SKM-1 treated with dmso at 0.1 percent for 144 hours (cell line): ENCODE measurements at regions not wholly inside any gene's neighbourhood (a gene's known extent, or its start where the extent isn't known, plus 50 kb on each side); places are given as distances from the start of the nearest gene placed in this dataset.
"Not testable (repeated sequence)": the region's sequence is repeated elsewhere in the genome, so short reads cannot be mapped to it uniquely, and the experiment has no call there.

Experiments
- DNase-seq: peaks from one replicate; lab custom pipeline; 2025; ENCODE audit not compliant: unreplicated experiment; lab: John Stamatoyannopoulos, UW

DNA sequence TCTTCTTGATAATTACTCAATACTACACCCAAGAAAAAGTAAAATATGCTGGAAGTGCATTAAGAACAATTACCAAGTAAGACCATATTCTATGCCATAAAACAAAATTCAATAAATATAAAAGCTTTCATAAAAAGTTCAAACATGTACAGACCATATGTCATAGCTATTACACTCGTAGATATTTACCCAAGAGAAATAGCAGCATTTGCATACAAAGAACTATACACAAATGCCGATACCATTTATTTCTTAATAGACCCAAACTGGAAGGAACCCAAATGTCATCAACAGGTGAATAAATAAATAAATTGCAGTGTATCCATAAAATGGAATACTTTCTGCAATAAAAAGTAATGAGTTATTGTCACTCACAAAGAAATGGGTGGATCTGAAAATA is 78.3 kb upstream of the SLC16A7 start:
- DNase-seq = no peak

DNA sequence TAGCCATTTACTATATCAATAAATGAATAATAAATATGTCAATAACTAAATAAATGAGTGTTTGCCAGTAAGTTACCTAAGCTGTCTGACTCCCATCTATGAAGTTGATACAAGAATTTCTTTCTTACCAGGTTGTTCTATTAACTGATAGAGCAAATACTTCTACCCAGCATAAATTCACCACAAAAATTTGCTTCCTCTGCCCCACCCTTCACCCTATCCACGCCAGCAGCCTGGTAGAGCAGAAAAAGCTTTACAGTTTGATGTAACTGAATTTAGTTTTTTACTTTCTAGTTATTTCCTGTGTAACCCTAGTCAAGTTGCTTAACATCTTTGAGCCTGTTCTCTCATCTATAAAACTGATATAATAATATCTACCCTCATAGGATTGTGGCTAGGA is 94.9 kb upstream of the SLC16A7 start:
- no peak for DNase-seq

- no peak for DNase-seq
Observed at GRCh38 chr12:59500335-59500734, 95.5 kb upstream of the SLC16A7 start.

GRCh38 chr12:59499774-59500173 is 96.1 kb upstream of the SLC16A7 start:
- no peak for DNase-seq

DNA sequence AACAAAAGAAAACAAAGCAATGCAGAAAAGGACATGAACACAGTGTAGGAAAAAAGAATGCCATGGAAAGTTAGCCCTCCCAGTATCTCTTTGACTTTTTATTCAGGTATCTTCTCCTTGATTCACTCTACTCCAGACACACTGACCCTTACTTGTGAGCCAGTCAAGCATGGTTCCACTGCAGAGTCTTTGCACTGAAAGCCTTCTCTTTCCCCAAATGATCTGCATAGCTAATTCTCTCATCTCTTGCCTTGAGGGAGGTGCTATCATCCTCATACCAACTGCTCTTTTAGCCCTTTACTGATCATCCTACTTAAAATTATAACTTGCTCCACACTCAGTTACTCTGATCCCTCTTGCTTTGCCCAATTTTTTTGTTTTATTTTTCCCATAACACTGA is 101.2 kb upstream of the SLC16A7 start:
- no peak for DNase-seq

DNA sequence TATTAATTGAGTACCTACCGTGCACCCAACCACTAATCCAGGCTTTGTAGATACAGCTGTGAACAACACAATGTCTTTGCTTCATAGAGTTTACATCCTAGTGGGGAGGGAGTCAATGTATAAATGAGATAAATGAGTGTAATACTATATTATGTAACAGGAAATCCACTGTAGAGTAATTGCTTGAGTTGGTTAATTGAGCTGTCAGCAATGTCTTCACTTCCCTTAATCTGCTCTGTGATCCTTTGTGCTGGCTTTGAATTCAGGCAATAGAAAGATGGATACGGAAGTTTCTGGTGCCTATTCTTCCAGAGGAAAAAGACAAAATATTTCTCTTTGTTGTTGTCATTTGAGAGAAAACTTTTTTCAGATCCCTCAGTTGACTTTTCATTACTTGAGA is 104.0 kb upstream of the SLC16A7 start:
- no peak for DNase-seq

GRCh38 chr12:59486827-59487226 is 109.0 kb upstream of the SLC16A7 start:
- no peak for DNase-seq

- no peak for DNase-seq
Observed at GRCh38 chr12:59484575-59484974, 111.3 kb upstream of the SLC16A7 start.

GRCh38 chr12:59474236-59474635 is 121.6 kb upstream of the SLC16A7 start:
- DNase-seq = not testable (repeated sequence)

GRCh38 chr12:59472273-59472672 is 123.6 kb upstream of the SLC16A7 start:
- no peak for DNase-seq

DNA sequence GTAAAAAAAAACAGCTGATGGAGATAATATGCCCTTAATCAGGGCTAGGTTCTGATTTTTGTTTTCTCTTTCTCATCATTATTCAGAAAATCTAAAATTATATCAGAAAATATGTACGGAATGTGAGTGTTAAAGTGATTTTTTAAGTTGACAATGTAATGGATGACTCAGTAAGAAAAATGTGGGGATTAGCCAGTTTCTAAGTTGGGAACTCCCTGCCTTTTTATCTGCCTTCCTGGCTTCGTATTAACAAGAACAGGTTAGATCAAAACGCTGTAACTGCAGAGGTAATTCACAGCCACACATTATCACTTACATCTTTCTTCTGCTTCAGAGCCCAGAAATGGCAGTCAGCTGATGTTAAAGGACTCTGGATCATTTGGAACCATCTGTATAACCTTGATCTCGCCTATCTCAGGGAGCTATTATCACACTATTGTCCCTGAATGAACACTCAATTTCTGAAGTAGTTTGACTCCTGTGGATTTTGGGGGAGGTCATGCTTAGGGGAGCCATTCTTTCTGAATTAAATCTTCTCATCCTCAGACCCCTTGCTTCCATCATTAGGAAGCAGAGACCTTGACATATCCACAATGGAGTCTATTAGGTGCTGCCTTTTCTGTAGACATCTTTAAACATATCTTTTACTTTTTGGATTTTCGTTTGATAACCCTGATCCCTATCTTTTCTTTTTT is 135.7 kb upstream of the SLC16A7 start:
- no peak for DNase-seq

DNA sequence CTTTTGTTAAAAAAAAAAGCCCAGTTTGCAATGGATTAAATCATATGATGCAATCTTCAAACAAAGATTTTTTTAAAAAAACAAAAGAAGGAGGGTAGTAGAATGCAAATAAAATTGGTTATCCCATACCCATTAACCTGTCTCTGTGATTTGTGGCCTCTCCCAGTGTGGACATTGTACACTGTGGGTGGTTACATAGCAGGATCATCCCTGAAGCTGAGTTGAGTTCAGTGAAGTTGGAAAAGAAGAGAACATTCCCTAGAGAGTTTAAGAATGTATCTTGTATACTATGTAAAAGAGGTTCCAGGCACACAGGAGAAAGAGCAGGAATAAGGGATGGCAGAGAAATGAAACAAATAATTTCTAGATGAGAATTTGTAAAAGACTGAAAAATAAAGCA is 142.4 kb upstream of the SLC16A7 start:
- no peak for DNase-seq

DNA sequence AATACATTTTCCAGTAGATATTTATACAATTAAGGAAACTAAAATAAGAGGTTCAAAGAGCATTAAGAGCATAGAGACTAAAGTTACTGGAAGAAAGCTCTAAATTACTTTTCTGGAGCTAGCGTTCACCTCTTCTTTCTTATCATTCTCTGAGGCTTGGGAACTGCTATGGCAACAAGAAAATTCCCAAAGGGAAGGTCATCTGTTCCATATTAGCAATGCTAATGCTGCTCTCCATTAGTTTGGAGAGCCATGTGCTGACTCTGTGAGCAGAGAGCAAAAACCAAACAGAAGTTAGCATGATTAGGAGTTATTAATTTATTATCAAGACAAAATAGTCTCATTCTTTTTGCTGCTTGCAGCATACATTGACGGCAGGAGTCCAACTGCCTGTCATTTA is 143.1 kb upstream of the SLC16A7 start:
- no peak for DNase-seq

GRCh38 chr12:59452259-59452658 is 143.6 kb upstream of the SLC16A7 start:
- DNase-seq = no peak

DNA sequence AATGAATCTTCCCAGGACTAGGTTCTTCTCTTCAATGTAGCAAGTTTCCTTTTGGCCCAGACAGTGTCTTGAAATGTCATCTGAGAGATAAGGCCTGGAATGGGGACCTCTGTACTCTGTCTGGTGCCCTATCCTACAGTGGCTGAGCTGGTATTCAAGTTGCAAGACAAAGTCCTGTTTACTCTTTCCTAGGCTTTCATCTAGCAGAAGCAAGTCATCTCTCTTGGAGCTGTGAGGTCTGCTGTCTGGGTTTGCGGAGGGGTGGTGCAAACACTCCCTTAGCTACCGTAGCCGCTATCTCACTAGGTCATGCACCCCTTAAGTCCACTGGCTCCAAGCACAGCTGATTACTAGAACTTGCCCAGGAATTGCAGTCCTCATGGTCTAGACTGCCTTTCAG is 149.7 kb upstream of the SLC16A7 start:
- no peak for DNase-seq

DNA sequence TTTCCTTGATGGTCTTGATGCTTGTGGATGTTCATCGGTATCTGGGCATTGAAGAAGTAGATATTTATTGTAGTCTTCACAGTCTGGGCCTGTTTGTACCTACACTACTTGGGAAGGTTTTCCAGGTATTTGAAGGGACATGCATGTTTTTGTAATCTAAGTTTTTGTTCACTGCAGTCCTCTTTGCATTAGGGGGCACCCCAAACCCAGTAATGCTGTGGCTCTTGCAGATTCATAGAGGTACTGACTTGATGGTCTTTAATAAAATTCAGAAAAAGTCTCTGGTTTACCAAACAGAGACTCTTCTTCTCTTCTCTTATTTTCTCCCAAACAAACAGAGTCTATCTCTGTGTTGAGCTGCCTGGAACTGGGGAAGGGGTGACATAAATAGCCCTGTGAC is 150.9 kb upstream of the SLC16A7 start:
- no peak for DNase-seq

GRCh38 chr12:59432057-59432456 is 163.8 kb upstream of the SLC16A7 start:
- no peak for DNase-seq

GRCh38 chr12:59431266-59431665 is 164.6 kb upstream of the SLC16A7 start:
- DNase-seq = no peak

DNA sequence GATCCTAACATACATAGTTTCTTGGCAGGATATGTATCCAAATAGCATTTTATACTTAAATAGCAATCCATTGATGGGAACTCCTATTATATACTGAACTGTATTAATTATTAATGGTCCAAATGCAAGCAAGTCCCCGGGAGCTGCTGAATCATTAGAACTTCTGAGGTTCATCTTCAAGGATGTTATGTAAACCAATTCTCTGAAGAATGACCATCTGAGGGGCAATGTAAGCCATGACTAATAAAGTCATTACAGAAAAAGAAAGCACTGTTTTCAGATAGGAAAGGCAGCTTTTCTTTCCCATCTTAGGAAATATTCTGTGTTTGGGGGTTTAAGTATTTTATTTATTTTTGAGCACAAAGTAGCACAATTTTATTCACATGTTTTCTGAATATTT is 166.1 kb upstream of the SLC16A7 start:
- no peak for DNase-seq

- no peak for DNase-seq
Observed at GRCh38 chr12:59425798-59426197, 170.0 kb upstream of the SLC16A7 start.

- DNase-seq = not testable (repeated sequence)
Observed at GRCh38 chr12:59424666-59425065, 171.2 kb upstream of the SLC16A7 start.

DNA sequence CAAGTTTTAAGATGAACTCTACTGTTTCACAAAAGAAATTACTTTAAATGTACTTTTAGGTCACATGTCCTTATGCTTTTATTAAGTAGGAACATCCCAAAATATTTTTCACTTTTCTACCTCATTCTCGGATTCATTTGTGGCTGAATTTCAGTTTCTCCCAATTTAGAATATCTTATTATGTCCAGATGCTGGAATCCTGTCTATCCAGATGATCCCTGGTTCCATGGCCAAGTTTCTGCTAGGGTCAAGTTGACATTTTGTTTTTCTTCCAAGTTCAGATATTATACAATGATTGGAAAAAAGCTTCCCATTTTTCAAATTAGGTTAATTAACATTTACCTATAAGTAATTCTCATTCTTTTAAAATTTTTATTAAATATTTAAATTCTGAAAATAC is 181.8 kb upstream of the SLC16A7 start:
- no peak for DNase-seq

DNA sequence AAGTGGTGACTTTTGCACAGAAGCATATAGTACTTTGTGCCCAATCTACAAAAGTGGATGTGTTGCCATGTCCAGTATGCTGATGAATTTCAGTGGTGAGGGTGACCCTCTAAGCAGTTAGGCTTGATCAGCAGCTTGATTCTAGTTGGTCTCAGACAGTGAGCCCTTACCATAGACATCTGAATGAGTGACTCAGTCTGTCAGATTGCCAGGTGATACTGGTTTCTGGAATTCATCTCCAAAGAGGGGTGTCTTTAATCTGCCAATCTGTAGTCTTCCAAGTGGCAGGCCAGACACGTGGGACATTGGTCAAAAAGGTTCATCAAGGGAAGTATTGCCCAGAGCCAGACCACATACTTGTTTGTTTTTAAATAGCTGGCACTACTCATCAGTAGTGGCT is 187.4 kb upstream of the SLC16A7 start:
- no peak for DNase-seq
